ENCODE measurements at regions not wholly inside any gene's neighbourhood (a gene's known extent, or its start where the extent isn't known, plus 50 kb on each side); places are given as distances from the start of the nearest gene placed in this dataset.

- TF ChIP-seq CTCF (IDR thresholded peaks at IDR 0.05), result no peak
- TF ChIP-seq POLR2A (IDR thresholded peaks at IDR 0.05), result no peak
Measured at GRCh38 chr5:139740138-139740991, 55.2 kb upstream of the PSD2 start.

Measured in Peyer's patch (tissue), 4 donors.